SKM-1 treated with dmso at 0.1 percent for 144 hours (cell line): ENCODE measurements at regions not wholly inside any gene's neighbourhood (a gene's known extent, or its start where the extent isn't known, plus 50 kb on each side); places are given as distances from the start of the nearest gene placed in this dataset.

ENCODE experiments used
- DNase-seq: peaks from one replicate; lab custom pipeline; 2025; ENCODE audit not compliant: unreplicated experiment; lab: John Stamatoyannopoulos, UW

DNA sequence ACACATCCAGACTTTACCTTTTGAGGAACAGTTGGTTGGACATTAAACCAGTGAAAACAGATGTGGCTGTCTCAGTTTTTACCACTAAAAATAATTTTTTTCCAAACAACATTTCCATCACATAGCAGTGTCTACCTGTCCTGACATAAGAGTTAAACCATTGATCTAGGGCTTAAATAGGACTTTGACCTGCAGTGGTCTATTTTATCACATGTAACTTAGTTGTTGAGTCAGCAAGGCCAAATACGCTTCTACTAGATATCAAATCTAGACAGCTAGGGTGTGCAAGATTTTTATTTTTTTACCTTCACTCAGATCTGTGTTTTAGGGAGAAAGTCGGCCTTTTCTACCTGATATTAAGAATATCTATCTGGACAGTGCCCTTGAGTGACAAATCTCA, 88.8 kb upstream of the ZFP64 start:
- DNase-seq = no peak

GRCh38 chr20:52279706-52280105, 88.1 kb upstream of the ZFP64 start:
- DNase-seq = no peak

GRCh38 chr20:52275181-52275691, 83.7 kb upstream of the ZFP64 start:
- no peak for DNase-seq

- DNase-seq = no peak
Measured at GRCh38 chr20:52270696-52271095, 79.1 kb upstream of the ZFP64 start.

- DNase-seq = no peak
Measured at GRCh38 chr20:52270001-52270606, 78.5 kb upstream of the ZFP64 start.

- peak; percentile 96 for DNase-seq
Measured at GRCh38 chr20:52269321-52269720, 77.7 kb upstream of the ZFP64 start.

GRCh38 chr20:52268184-52268749, 76.7 kb upstream of the ZFP64 start:
- no peak for DNase-seq

DNA sequence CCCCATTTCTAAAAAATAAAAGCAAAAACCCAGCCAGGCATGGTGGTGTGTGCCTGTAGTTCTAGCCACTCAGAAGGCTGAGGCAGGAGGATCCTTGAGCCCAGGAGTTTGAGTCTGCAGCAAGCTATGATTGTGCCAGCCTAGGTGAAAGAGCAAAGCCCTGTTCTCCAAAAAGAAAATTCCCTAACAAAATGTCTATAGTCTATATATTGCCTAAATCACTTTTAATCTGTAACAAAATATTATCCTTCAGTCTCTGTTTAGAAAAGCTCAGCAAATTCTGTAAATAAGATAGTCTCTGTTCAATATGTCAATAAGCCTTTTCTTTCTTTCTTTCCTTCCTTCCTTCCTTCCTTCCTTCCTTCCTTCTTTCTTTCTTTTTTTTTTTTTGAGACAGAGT, 75.8 kb upstream of the ZFP64 start:
- DNase-seq = no peak

GRCh38 chr20:52263757-52264156, 72.2 kb upstream of the ZFP64 start:
- DNase-seq = no peak

DNA sequence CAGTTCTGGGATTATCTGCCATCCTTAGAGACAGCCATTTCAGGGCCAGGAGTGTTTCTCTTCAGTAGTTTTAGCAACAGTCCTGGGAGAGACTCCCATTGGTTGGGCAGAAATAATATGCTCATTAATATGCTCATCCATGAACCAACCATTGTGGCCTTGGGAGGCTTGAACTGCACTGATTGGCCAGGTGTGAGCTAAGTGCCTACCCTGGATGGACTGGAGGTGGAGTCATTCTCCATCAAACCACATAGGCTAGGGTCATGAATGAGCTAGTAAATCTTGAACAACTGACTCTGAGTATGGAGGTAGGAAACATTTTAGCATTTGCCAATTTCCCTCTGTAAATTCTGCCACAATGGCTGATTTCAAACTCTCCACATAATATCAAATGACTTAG, 70.2 kb upstream of the ZFP64 start:
- DNase-seq = no peak

- DNase-seq = no peak
Measured at GRCh38 chr20:52259295-52259694, 67.7 kb upstream of the ZFP64 start.

DNA sequence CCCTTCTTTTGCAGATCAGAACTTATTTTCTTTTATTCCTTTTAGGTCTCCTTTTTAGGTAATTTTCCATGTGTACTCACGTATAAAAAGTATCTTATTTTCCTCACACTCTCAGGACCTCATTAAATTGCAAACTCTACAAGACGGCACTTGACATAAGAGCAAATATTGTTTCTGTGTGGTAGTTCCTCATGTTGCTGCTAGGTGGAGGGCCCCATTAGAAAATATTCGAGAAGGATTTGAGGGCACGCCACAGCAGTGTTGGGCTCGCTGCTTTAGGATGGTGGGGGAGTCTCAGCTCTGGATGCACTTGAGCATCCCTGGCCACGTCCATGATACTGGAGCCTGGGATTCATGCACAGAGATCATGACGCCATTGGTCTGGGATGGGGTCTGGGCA, 64.9 kb upstream of the ZFP64 start:
- DNase-seq = no peak

DNA sequence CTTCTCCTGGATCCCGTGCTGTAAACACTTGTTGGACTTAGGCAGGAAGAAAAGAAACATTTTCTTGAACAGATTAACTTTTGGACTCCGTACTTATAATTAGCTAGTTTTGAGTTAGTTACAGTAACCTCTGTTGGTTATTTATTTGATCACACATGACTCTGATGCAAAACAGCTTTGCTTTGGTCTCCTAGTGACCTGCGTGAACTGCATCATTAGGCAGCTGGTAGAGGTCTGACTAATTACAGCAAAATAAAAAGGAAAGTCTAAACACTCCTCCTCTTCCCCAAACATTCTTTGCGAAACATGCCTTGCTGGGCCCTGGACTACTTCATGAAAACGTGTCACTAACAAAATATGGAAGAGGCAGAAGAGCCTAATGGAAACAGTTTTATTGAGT, 61.1 kb upstream of the ZFP64 start:
- no peak for DNase-seq

DNA sequence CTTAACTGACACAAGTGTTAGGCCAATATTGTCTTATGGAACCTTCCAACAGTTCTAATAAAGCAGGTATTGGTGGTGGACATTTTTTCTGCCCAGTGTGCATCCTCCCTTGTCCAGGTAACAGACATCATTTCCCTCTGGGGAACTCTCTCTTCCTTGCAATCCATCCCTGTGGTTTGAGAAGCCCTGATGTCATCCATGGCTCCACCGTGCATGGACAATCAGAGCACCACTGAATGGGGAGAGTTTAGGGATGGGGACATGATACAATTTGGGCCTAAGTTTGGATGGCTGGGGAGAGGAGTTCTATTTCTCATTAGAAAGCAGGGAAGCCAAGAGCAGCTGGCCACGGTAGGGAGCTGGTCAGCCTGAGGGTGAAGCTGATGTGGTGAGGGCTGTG, 60.2 kb upstream of the ZFP64 start:
- no peak for DNase-seq

GRCh38 chr20:52251136-52251700, 59.6 kb upstream of the ZFP64 start:
- DNase-seq = no peak

DNA sequence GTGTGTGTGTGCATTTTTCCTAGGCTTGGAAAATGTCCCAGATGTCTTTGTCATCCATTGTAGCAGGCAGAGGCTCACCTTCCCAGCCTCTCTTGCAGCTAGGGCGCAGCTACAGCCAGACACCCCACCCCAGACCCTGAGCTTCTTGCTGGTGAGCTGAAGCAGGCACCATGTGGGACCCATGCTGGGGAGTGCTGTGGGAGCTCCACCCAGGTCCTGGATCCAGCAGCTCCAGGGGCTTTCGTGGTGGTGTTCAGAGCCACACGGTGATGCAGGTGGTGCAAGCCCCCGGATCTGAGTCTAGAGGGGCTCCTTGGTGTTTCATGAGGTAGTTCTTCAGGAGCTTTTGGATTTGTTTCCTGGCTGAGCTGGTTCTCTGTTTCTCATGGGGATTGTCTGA, 56.0 kb upstream of the ZFP64 start:
- no peak for DNase-seq

DNA sequence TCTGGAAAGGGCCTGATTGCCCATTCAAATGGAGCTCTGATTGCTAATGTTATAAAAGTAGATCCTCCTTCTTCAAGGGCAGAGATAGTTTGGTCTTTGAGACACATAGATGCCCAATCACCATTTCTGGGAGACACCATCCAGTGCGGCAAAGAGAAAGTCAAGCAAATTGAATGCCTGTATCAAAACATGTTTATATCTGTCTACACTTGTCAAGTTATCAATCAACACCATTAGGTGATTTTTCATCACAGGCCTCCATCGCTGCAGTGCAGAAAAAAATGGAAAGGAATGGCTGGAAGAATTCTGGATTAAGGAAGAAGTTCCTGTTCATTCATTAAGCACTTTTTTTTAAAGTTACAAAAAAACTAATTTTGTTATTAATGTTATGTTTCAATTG, 54.8 kb upstream of the ZFP64 start:
- no peak for DNase-seq

- no peak for DNase-seq
Measured at GRCh38 chr20:52244702-52245101, 53.1 kb upstream of the ZFP64 start.

DNA sequence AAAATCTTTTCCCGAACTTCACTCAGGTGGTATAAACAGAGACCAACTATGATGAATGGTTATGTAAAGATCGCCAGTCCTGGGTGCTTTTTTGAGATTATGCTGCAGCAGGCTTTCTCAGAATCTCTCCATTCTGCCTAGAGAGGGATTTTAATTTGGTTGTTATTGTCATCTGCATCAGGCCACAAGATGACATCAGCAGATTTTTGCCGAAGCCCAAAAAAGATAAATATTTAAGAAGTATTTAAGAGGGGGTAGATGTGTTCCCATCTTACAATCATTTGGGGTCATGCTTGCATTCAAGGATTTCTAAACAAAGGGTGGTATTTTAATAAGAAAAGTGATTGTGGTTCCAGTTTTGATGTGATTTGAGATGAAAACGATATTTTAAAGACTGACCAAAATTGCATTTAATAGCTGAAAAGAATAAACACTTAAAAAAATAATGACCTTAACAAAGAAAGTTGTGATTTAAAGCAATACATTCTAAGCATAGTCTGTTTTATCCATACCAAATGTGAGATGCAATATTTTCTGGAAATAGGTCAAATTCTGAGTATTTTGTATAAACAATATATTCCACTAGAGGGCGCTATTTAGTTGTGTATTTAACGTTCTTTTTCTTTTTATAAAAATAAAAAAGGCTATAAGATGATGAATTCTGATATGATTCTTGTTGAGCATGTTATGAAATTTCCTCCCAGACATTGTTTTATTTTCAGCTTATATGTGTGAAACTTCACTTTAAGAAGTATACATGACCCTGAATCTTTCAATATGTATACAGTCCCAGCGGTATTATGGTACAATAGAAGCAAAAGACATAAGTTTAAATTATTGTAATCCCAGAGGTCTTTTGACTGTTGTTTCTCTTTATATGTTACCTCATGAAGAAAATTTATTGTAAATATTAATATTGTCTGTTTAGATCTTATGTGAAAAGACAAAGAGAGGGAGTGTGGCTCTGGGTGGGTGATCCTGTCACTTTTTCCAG, 51.0 kb upstream of the ZFP64 start:
- DNase-seq = peak; percentile 51
